HepG2 (cell line): ENCODE measurements at regions not wholly inside any gene's neighbourhood (a gene's known extent, or its start where the extent isn't known, plus 50 kb on each side); places are given as distances from the start of the nearest gene placed in this dataset.
"Not testable (repeated sequence)": the region's sequence is repeated elsewhere in the genome, so short reads cannot be mapped to it uniquely, and the experiment has no call there.

Experiments
- FOXJ3 ChIP-seq: sonication (generic); formaldehyde crosslinking; IDR thresholded peaks from 2 replicates; pipeline ENCODE4 v1.4.0; 2020; ENCODE audit warnings: missing genetic modification reagents, mild to moderate bottlenecking, borderline replicate concordance
- GABPA ChIP-seq, 2 experiments: IDR thresholded peaks; 2 replicates each; pipeline ENCODE4 v1.6.1; 2011 to 2016; ENCODE audit warnings: low read depth in 2 of 2, low read length in 1 of 2, missing biosample characterization in 1 of 2, missing genetic modification characterization in 1 of 2
- NBN ChIP-seq: fragments of 450-650 bp; conservative IDR thresholded peaks from 2 replicates; pipeline ENCODE4 v1.6.1; 2017
- NFIB ChIP-seq: sonication (generic); formaldehyde crosslinking; IDR thresholded peaks from 2 replicates; pipeline ENCODE4 v1.9.0; 2021; ENCODE audit warnings: missing genetic modification reagents, mild to moderate bottlenecking, borderline replicate concordance
- POLR2AphosphoS5 ChIP-seq: IDR thresholded peaks from 2 replicates; pipeline ENCODE4 v1.6.1; 2012; ENCODE audit warnings: low read depth, low read length
- TCF7L2 ChIP-seq: IDR thresholded peaks from 2 replicates; pipeline ENCODE4 v1.6.1; 2011; ENCODE audit warnings: mild to moderate bottlenecking, low read depth, low read length, moderate library complexity
- ZNF362 ChIP-seq: sonication (generic); formaldehyde crosslinking; IDR thresholded peaks from 2 replicates; pipeline ENCODE4 v1.4.0; 2020; ENCODE audit warnings: missing genetic modification reagents, mild to moderate bottlenecking, borderline replicate concordance
- ZNF44 ChIP-seq: sonication (generic); formaldehyde crosslinking; IDR thresholded peaks from 2 replicates; pipeline ENCODE4 v1.5.1; 2020; ENCODE audit warnings: mild to moderate bottlenecking, missing genetic modification reagents
- TF ChIP-seq, protein P1 (sequence below): sonication (generic); formaldehyde crosslinking; IDR thresholded peaks from 2 replicates; pipeline ENCODE4 v1.5.0; 2020; ENCODE audit warnings: mild to moderate bottlenecking, missing genetic modification reagents, moderate library complexity

DNA sequence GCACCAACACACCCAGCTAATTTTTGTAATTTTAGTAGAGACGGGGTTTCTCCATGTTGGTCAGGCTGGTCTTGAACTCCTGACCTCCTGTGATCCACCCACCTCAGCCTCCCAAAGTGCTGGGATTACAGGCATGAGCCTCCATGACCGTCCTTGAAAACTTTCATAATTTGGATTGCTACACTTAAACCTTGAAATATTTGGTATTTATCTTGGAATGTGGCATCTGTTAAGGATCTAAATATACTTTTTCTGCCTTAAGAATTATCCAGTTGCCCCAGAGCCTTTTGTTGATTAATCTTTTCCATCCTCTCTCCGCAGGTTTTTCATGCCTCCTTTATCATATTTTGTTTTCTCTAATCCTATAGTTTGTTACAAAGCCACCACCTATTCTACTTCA is 872.7 kb downstream of the KCNMA1 start:
- TF ChIP-seq NBN; ZNF362 (CRISPR knock-in tag); NFIB; POLR2AphosphoS5; TCF7L2; ZNF44; GABPA (IDR thresholded peaks at IDR 0.05; ENCODE audit: low read depth, low read length); GABPA (CRISPR knock-in tag; IDR thresholded peaks at IDR 0.05; ENCODE audit: low read depth); FOXJ3 (CRISPR knock-in tag): not testable (repeated sequence)
- TF ChIP-seq, protein P1, sequence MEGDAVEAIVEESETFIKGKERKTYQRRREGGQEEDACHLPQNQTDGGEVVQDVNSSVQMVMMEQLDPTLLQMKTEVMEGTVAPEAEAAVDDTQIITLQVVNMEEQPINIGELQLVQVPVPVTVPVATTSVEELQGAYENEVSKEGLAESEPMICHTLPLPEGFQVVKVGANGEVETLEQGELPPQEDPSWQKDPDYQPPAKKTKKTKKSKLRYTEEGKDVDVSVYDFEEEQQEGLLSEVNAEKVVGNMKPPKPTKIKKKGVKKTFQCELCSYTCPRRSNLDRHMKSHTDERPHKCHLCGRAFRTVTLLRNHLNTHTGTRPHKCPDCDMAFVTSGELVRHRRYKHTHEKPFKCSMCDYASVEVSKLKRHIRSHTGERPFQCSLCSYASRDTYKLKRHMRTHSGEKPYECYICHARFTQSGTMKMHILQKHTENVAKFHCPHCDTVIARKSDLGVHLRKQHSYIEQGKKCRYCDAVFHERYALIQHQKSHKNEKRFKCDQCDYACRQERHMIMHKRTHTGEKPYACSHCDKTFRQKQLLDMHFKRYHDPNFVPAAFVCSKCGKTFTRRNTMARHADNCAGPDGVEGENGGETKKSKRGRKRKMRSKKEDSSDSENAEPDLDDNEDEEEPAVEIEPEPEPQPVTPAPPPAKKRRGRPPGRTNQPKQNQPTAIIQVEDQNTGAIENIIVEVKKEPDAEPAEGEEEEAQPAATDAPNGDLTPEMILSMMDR (CRISPR knock-in tag), result not testable (repeated sequence)
